Astrocyte of the spinal cord (primary cell): ENCODE measurements at regions not wholly inside any gene's neighbourhood (a gene's known extent, or its start where the extent isn't known, plus 50 kb on each side); places are given as distances from the start of the nearest gene placed in this dataset.

ENCODE experiments used
- DNase-seq: peaks from one replicate; pipeline ENCODE4 v3.0.0; 2011; ENCODE audit warnings: low read depth, low spot score
- H3K4me3 ChIP-seq: 2 replicates; pipeline ENCODE4 v1.5.1; 2011; ENCODE audit warnings: low read depth, mild to moderate bottlenecking, low read length, moderate library complexity
- in situ Hi-C: cut with HindIII; loops from 2 replicates; pipeline ENCODE4 v1.10.0; 2017; ENCODE audit warnings: low sequenced_read_pairs
- TF ChIP-seq, protein P1 (sequence below): IDR thresholded peaks from 2 replicates; pipeline ENCODE4 v1.5.1; 2012; ENCODE audit warnings: low read depth, mild to moderate bottlenecking, low read length, inconsistent platforms

DNA sequence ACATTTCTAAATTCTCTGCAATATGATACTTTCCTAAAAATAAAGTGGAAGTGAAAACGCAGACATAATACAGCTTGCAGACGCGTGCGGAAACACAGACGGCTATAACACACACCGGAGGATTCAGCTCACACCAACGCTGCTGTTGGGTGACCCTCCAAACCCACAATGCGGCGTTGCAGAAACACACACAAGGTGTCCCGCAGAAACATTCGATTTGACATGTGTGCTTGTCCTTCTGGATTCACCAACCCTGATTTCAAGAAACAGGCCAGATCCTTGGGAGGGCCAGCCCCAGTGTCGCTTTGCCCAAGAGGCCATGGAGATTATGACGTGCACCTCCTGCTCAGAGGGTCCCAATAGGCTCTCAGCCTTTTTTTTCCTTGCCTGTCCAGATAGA, 136.7 kb upstream of the TCERG1L start:
- no peak overlapping the region for H3K4me3 ChIP-seq
- TF ChIP-seq, protein P1, sequence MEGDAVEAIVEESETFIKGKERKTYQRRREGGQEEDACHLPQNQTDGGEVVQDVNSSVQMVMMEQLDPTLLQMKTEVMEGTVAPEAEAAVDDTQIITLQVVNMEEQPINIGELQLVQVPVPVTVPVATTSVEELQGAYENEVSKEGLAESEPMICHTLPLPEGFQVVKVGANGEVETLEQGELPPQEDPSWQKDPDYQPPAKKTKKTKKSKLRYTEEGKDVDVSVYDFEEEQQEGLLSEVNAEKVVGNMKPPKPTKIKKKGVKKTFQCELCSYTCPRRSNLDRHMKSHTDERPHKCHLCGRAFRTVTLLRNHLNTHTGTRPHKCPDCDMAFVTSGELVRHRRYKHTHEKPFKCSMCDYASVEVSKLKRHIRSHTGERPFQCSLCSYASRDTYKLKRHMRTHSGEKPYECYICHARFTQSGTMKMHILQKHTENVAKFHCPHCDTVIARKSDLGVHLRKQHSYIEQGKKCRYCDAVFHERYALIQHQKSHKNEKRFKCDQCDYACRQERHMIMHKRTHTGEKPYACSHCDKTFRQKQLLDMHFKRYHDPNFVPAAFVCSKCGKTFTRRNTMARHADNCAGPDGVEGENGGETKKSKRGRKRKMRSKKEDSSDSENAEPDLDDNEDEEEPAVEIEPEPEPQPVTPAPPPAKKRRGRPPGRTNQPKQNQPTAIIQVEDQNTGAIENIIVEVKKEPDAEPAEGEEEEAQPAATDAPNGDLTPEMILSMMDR: no peak
- in situ Hi-C loops: no loop called here
- DNase-seq: no peak

DNA sequence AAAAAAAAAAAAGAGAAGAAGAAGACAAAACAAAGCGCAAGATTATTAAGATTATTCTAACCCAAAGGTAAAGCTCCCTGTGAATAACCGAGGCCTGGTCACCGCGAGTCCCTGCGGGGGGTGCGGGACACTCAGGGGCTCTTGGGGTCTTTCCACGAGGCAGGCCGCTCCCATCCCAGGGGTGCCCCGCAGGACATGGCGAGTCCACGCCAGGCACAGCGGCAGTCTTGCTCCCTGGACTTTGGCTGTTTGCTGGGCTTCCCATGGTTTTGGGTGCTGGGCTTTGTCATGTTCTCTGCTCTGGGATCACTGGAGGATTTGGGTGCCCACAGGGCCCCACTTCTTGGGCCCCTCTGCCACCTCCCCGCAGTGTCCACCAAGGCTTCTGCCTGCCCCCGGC, 137.4 kb upstream of the TCERG1L start:
- TF ChIP-seq, protein P1: no peak
- in situ Hi-C loops: no loop called here
- no peak overlapping the region for H3K4me3 ChIP-seq
- DNase-seq: no peak

DNA sequence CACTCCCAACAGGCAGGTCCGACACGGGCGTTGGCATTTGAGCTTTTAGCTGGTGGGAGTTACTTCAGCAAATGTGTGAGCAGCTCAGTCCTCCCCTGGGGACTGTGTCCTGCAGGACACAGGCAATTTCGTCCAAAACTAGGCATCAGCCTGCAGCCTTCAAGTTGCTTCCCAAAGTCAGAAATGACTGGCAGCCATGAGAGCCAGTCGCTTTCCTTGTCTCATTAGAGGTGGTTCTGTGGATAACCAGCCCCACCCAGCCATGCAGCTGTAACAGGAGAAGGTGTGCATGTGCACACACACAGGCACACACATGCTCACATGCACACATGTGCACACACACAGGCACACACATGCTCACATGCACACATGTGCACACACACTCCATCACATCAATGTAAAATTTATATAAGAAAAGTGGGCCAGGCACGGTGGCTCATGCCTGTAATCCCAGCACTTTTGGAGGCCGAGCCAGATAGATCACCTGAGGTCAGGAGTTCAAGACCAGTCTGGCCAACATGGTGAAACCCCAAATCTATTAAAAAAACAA, 138.8 kb upstream of the TCERG1L start:
- H3K4me3 ChIP-seq: no peak overlapping the region
- TF ChIP-seq, protein P1: no peak
- in situ Hi-C loops: no loop called here
- no peak for DNase-seq

DNA sequence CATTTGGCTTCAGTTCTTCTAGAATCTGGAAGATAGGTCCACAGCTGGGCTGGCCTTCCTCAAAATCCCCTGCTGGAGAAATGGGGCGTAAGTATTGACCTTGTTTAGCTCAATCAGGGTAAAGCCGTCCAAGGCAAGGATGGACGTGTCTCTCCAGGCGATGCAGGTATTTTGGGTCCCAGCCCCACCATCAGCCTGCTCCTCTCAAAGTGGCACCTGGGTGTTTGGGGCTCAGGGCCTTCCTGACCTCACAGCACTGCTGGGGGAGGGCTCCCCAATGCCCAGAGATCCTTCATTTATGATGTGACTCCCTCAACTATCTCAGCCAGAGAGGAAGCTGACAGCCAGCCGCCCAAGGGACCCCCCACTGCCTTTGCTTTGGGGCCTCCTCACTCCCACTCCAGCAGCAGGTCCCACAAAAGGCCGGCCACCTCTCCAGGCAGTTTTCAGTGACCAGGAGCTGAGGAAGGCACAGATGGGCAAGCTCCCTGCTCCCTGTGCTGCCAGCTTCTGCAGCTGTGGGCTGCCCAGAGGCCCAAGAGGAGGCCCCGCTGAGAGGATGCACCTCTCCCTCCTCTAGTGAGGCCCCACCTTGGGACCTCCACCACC, 140.0 kb upstream of the TCERG1L start:
- no peak overlapping the region for H3K4me3 ChIP-seq
- in situ Hi-C loops: no loop called here
- no peak for DNase-seq
- TF ChIP-seq, protein P1: no peak

DNA sequence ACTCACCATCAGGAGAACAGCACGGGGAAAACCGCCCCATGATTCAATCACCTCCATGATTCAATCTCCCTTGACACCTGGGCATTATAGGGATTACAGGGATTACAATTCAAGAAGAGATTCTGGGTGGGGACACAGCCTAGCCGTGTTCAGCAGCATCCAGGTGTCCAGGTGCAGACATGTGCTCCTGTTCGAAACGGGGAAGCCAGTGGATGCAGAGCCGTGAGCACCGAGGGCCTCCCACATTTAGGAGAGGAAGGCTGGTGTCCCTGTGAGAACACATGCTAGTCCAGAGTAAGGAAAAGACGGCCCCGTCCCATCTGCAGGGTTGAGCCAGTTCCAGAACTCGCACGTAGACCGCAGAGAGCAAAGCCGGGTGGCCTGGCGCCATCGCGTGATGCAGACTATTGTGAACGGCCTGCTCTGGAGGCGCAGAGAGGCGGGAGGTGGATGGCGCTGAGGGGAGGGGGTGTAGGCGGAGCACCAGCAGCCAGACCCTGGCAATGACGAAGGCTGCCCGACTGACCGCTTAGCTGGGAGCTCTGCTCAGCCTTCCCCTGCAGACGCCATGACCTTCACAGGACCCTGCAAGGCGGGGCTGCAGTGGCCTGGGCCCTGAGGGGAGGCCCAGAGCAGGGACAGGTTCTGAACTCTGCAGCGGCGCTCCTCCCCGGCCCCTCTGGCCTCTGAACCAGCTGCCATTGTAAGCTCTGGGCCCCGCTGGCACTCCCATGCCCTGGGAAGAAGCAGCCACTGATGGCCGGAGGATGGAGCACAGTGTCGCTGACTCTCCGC, 141.6 kb upstream of the TCERG1L start:
- no peak for DNase-seq
- TF ChIP-seq, protein P1: no peak
- H3K4me3 ChIP-seq: no peak overlapping the region
- in situ Hi-C loops: no loop called here

DNA sequence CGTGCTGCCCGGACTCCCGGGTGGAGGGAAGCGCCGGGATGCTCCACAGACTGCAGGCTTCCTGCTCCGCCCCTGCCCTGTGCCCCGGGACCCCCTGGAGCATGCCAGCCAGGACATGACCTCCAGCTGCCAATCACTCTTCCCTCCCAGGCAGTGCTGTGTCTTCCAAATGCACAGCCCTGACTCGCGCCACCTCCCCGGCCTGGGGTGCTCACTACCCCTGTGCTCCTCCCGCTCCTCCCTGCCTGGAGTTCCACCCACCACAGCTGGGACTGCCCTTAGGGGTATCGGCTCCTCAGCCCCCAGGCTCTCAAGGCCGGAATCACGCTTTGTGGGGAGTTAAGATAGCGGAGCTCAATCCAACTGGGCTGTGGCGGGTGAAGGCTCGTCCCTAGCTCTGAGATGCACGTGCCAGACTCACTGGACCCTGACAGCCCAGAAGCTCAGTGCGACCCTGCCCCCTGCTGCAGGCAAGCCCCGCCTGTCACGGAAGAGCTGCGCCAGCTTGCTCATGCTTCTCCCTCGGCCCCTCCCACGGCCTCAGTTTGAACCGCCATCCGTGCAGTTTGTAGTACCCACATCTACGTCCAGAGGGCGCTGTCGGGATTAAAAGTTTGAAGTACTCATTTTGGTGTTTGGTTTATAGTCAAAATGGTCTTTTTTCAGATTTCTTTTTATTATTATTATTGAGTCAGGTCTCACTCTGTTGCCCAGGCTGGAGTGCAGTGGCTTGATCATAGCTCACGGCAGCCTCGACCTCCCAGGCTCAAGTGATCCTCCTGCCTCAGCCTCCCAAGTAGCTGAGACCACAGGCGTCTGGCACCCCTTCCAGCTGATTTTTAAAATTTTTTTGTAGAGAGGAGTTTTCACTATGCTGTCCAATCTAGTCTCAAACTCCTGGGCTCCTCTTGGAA, 142.5 kb upstream of the TCERG1L start:
- H3K4me3 ChIP-seq: no peak overlapping the region
- TF ChIP-seq, protein P1: peak; percentile 36
- in situ Hi-C loops: no loop called here
- DNase-seq: no peak
